Erythroblast (primary cell): ENCODE measurements at regions not wholly inside any gene's neighbourhood (a gene's known extent, or its start where the extent isn't known, plus 50 kb on each side); places are given as distances from the start of the nearest gene placed in this dataset.

Source experiments
- GATA1 ChIP-seq: IDR thresholded peaks from 2 replicates; pipeline ENCODE4 v1.6.1; 2011; ENCODE audit warnings: low read depth, mild to moderate bottlenecking, control low read depth, low read length, moderate library complexity
- POLR2A ChIP-seq: IDR thresholded peaks from 2 replicates; pipeline ENCODE4 v1.6.1; 2011; ENCODE audit warnings: mild to moderate bottlenecking, low read length

DNA sequence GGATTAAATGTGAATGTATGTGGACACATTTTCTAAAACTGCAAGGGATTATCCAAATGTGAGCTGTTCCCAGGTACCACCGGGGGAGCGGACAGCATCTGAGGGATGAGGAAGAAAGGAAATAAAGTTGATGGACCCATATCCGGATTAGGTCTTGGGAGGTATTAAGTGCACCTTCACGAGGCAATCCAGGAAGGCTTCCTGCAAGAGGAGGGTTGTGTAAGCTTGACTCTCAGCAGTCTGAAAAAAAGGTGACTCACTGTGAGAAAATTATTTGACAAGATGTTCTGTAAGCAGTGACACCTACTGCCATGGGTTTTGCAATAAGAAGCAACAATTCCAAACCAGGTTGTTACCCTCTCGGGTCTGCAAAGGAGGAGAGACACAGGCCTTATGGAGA, 55.0 kb upstream of the LRFN2 start:
- TF ChIP-seq POLR2A (no peak), GATA1 (no peak)
